Natural killer cell (primary cell): ENCODE measurements at regions not wholly inside any gene's neighbourhood (a gene's known extent, or its start where the extent isn't known, plus 50 kb on each side); places are given as distances from the start of the nearest gene placed in this dataset.

Experiments used
- ATAC-seq, 3 donors: fragments of 150-1000 bp in 2 of 3; fragments of 200-7000 bp in 1 of 3; cut with Tn5 transposase; 1 replicate in 1 of 3; 2 replicates in 2 of 3; pipeline ENCODE4 v1.10.0; 2021; ENCODE audit warnings: mild to moderate bottlenecking in 2 of 3, moderate library complexity in 2 of 3
- DNase-seq, 2 donors: peaks; one replicate each; pipeline versions ENCODE4 v3.0.0 to v3.0.0-alpha.2; 2013 to 2021; ENCODE audit warnings: mixed read lengths in 1 of 2
- H3K27ac ChIP-seq: one replicate; pipeline ENCODE4 v1.5.1; 2013; ENCODE audit warnings: mild to moderate bottlenecking, low read length
- H3K27me3 ChIP-seq: one replicate; pipeline ENCODE4 v1.6.1; 2013; ENCODE audit warnings: low read length; ENCODE audit not compliant: control insufficient read depth, insufficient read depth
- H3K36me3 ChIP-seq: one replicate; pipeline ENCODE4 v1.6.1; 2013; ENCODE audit warnings: low read length; ENCODE audit not compliant: control insufficient read depth, insufficient read depth
- H3K4me1 ChIP-seq: one replicate; pipeline ENCODE4 v1.6.1; 2013; ENCODE audit warnings: low read length; ENCODE audit not compliant: control insufficient read depth, insufficient read depth
- H3K4me3 ChIP-seq: one replicate; pipeline ENCODE4 v1.5.1; 2013; ENCODE audit warnings: low read length
- H3K9me3 ChIP-seq: one replicate; pipeline ENCODE4 v1.6.1; 2013; ENCODE audit warnings: low read length; ENCODE audit not compliant: control insufficient read depth, insufficient read depth
- H3K27ac Mint-ChIP-seq, 2 donors: one replicate each; pipeline ENCODE4 v1.8.0; 2022; ENCODE audit warnings: mild to moderate bottlenecking in 2 of 2, mixed read lengths in 2 of 2, moderate library complexity in 1 of 2
- H3K27me3 Mint-ChIP-seq, 2 donors: one replicate each; pipeline ENCODE4 v1.8.0; 2022; ENCODE audit warnings: low read depth in 2 of 2, mixed read lengths in 2 of 2
- H3K36me3 Mint-ChIP-seq: one replicate; pipeline ENCODE4 v1.8.0; 2022; ENCODE audit warnings: mixed read lengths
- H3K4me1 Mint-ChIP-seq, 2 donors: one replicate each; pipeline ENCODE4 v1.8.0; 2022; ENCODE audit warnings: mixed read lengths in 2 of 2
- H3K4me3 Mint-ChIP-seq: one replicate; pipeline ENCODE4 v1.8.0; 2022; ENCODE audit warnings: mild to moderate bottlenecking, moderate library complexity, mixed read lengths
- H3K9me3 Mint-ChIP-seq, 2 donors: one replicate each; pipeline ENCODE4 v1.8.0; 2022; ENCODE audit warnings: mixed read lengths in 2 of 2
- CTCF ChIP-seq: fragments of 200-600 bp; IDR thresholded peaks from one replicate; pipeline ENCODE4 v1.8.0; 2022; ENCODE audit warnings: antibody characterized with exemption
- WGBS: methylation state at CpG from one replicate; pipeline ENCODE4 v1.1.7; 2013; ENCODE audit warnings: missing lambda C conversion rate; ENCODE audit not compliant: insufficient coverage; 5-methylcytosine and 5-hydroxymethylcytosine counted together
- intact Hi-C: fragments of 100-400 bp; cut with micrococcal nuclease; formaldehyde crosslinking; loops from one replicate; pipeline ENCODE4 v1.14.2; 2022

- WGBS, result no CpG with 5 or more reads among the region's 2 CpGs
- intact Hi-C loops, result no loop called here
- Mint-ChIP-seq H3K27ac (no peak overlapping the region), H3K4me1 (no peaks in the 10 kb centered on the region), H3K27me3 (no peaks in the 10 kb centered on the region), H3K4me3 (no peak overlapping the region), H3K9me3 (peaks cover 16% of the 10 kb centered on the region in 2 donors), H3K36me3 (peaks cover 8% of the 10 kb centered on the region)
- Histone ChIP-seq H3K4me3 (no peak overlapping the region), H3K36me3 (no peaks in the 10 kb centered on the region), H3K27me3 (no peaks in the 10 kb centered on the region), H3K27ac (no peak overlapping the region), H3K4me1 (no peaks in the 10 kb centered on the region), H3K9me3 (no peaks in the 10 kb centered on the region)
- DNase-seq, result no peak
- no peak for TF ChIP-seq CTCF
- no peak for ATAC-seq
Measured at GRCh38 chr13:71046360-71047079, 820.5 kb downstream of the DACH1 start.

- Histone ChIP-seq H3K9me3 (no peaks in the 10 kb centered on the region), H3K36me3 (no peaks in the 10 kb centered on the region), H3K27me3 (no peaks in the 10 kb centered on the region), H3K27ac (no peak overlapping the region), H3K4me3 (no peak overlapping the region), H3K4me1 (no peaks in the 10 kb centered on the region)
- Mint-ChIP-seq H3K4me1 (no peaks in the 10 kb centered on the region), H3K9me3 (peaks cover 13% of the 10 kb centered on the region in 2 donors), H3K36me3 (peaks cover 8% of the 10 kb centered on the region), H3K4me3 (no peak overlapping the region), H3K27me3 (no peaks in the 10 kb centered on the region), H3K27ac (no peak overlapping the region)
- ATAC-seq (no peak), DNase-seq (no peak)
- intact Hi-C loops, result no loop called here
- no peak for TF ChIP-seq CTCF
Measured at GRCh38 chr13:71045101-71045500, 821.9 kb downstream of the DACH1 start.

GRCh38 chr13:71039440-71039839, 827.6 kb downstream of the DACH1 start:
- no peaks in the 10 kb centered on the region for H3K9me3 ChIP-seq
- no peaks in the 10 kb centered on the region for H3K36me3 Mint-ChIP-seq
- intact Hi-C loops, result no loop called here
- no peaks in the 10 kb centered on the region for H3K36me3 ChIP-seq
- H3K4me1 ChIP-seq, result no peaks in the 10 kb centered on the region
- no peak overlapping the region for H3K27ac Mint-ChIP-seq
- TF ChIP-seq CTCF, result no peak
- no peaks in the 10 kb centered on the region for H3K27me3 Mint-ChIP-seq
- H3K4me3 Mint-ChIP-seq, result no peak overlapping the region
- no peaks in the 10 kb centered on the region for H3K4me1 Mint-ChIP-seq
- no peak overlapping the region for H3K27ac ChIP-seq
- peaks cover 12 to 13% of the 10 kb centered on the region in 2 donors for H3K9me3 Mint-ChIP-seq
- H3K4me3 ChIP-seq, result no peak overlapping the region
- DNase-seq, result no peak
- H3K27me3 ChIP-seq, result no peaks in the 10 kb centered on the region
- ATAC-seq, result no peak

- H3K4me3 Mint-ChIP-seq, result no peak overlapping the region
- TF ChIP-seq CTCF, result no peak
- peaks cover 23% of the 10 kb centered on the region for H3K9me3 ChIP-seq
- no peaks in the 10 kb centered on the region for H3K36me3 Mint-ChIP-seq
- peaks cover 12 to 15% of the 10 kb centered on the region in 2 donors for H3K9me3 Mint-ChIP-seq
- WGBS, result 95% methylated on average over 4 of the region's 4 CpGs
- no peaks in the 10 kb centered on the region for H3K36me3 ChIP-seq
- no peaks in the 10 kb centered on the region for H3K4me1 Mint-ChIP-seq
- no peak overlapping the region for H3K27ac ChIP-seq
- H3K27me3 Mint-ChIP-seq, result no peaks in the 10 kb centered on the region
- no peak for ATAC-seq
- H3K27ac Mint-ChIP-seq, result no peak overlapping the region
- no peaks in the 10 kb centered on the region for H3K27me3 ChIP-seq
- H3K4me1 ChIP-seq, result no peaks in the 10 kb centered on the region
- intact Hi-C loops, result no loop called here
- no peak overlapping the region for H3K4me3 ChIP-seq
- no peak for DNase-seq
Measured at GRCh38 chr13:71034018-71034417, 833.0 kb downstream of the DACH1 start.
